ENCODE measurements at regions not wholly inside any gene's neighbourhood (a gene's known extent, or its start where the extent isn't known, plus 50 kb on each side); places are given as distances from the start of the nearest gene placed in this dataset.
"Not testable (repeated sequence)": the region's sequence is repeated elsewhere in the genome, so short reads cannot be mapped to it uniquely, and the experiment has no call there.

GRCh38 chr12:58745348-58746125 is 174.8 kb downstream of the LRIG3 start:
- no peak for DNase-seq (ENCODE audit: missing footprints)
- intact Hi-C loops (cut with DNase I), result no loop called here
- ATAC-seq, result no peak

- ATAC-seq, result no peak
- intact Hi-C loops (cut with DNase I), result no loop called here
- DNase-seq (ENCODE audit: missing footprints), result no peak
These were observed 172.8 kb downstream of the LRIG3 start for GRCh38 chr12:58747533-58747932.

- ATAC-seq (no peak), DNase-seq (ENCODE audit: missing footprints) (no peak)
- intact Hi-C loops (cut with DNase I), result no loop called here
These were observed 169.8 kb downstream of the LRIG3 start for GRCh38 chr12:58750484-58750883.

- no peak for ATAC-seq
- intact Hi-C loops (cut with DNase I), result no loop called here
- no peak for DNase-seq (ENCODE audit: missing footprints)
These were observed 162.9 kb downstream of the LRIG3 start for GRCh38 chr12:58757422-58757821.

- ATAC-seq; intact Hi-C loops (cut with DNase I); DNase-seq (ENCODE audit: missing footprints): not testable (repeated sequence)
These were observed 160.6 kb downstream of the LRIG3 start for GRCh38 chr12:58759745-58760144.

GRCh38 chr12:58761308-58761707 is 159.0 kb downstream of the LRIG3 start:
- intact Hi-C loops (cut with DNase I), result no loop called here
- no peak for DNase-seq (ENCODE audit: missing footprints)
- ATAC-seq, result no peak

GRCh38 chr12:58764100-58764953 is 156.0 kb downstream of the LRIG3 start:
- intact Hi-C loops (cut with DNase I), result no loop called here
- DNase-seq (ENCODE audit: missing footprints) (no peak), ATAC-seq (no peak)

GRCh38 chr12:58765076-58765475 is 155.2 kb downstream of the LRIG3 start:
- DNase-seq (ENCODE audit: missing footprints) (no peak), ATAC-seq (peak; percentile 31)
- intact Hi-C loops (cut with DNase I), result no loop called here

- intact Hi-C loops (cut with DNase I), result no loop called here
- DNase-seq (ENCODE audit: missing footprints), result no peak
- ATAC-seq, result peak; percentile 76
These were observed 154.4 kb downstream of the LRIG3 start for GRCh38 chr12:58765653-58766512.

GRCh38 chr12:58766513-58766870 is 153.8 kb downstream of the LRIG3 start:
- ATAC-seq, result no peak
- intact Hi-C loops (cut with DNase I), result no loop called here
- DNase-seq (ENCODE audit: missing footprints), result no peak

- no peak for DNase-seq (ENCODE audit: missing footprints)
- intact Hi-C loops (cut with DNase I), result no loop called here
- ATAC-seq, result no peak
These were observed 152.8 kb downstream of the LRIG3 start for GRCh38 chr12:58767496-58767895.

- intact Hi-C loops (cut with DNase I), result no loop called here
- ATAC-seq (no peak), DNase-seq (ENCODE audit: missing footprints) (no peak)
These were observed 146.3 kb downstream of the LRIG3 start for GRCh38 chr12:58773986-58774385.

- intact Hi-C loops (cut with DNase I), result loop anchor here (5.0 kb wide), 1 partner anchor 143 kb away; no protein-coding TSS in a partner anchor
- no peak for DNase-seq (ENCODE audit: missing footprints)
- ATAC-seq, result no peak
These were observed 145.6 kb downstream of the LRIG3 start for GRCh38 chr12:58774731-58775130.

- DNase-seq (ENCODE audit: missing footprints) (no peak), ATAC-seq (no peak)
- intact Hi-C loops (cut with DNase I), result loop anchor here (5.0 kb wide), 1 partner anchor 142 kb away; no protein-coding TSS in a partner anchor
These were observed 144.9 kb downstream of the LRIG3 start for GRCh38 chr12:58775396-58775795.

GRCh38 chr12:58776144-58776543 is 144.2 kb downstream of the LRIG3 start:
- DNase-seq (ENCODE audit: missing footprints) (no peak), ATAC-seq (no peak)
- intact Hi-C loops (cut with DNase I), result loop anchor here (5.0 kb wide), 1 partner anchor 141 kb away; no protein-coding TSS in a partner anchor

- no peak for ATAC-seq
- intact Hi-C loops (cut with DNase I), result loop anchor here (5.0 kb wide), 1 partner anchor 139 kb away; no protein-coding TSS in a partner anchor
- DNase-seq (ENCODE audit: missing footprints), result no peak
These were observed 142.5 kb downstream of the LRIG3 start for GRCh38 chr12:58777815-58778214.

GRCh38 chr12:58781609-58782008 is 138.7 kb downstream of the LRIG3 start:
- ATAC-seq, result peak; percentile 78
- intact Hi-C loops (cut with DNase I), result no loop called here
- peak; percentile 34 for DNase-seq (ENCODE audit: missing footprints)

GRCh38 chr12:58787021-58787760 is 133.1 kb downstream of the LRIG3 start:
- no peak for DNase-seq (ENCODE audit: missing footprints)
- no peak for ATAC-seq
- intact Hi-C loops (cut with DNase I), result no loop called here
